HCT116 (cell line): ENCODE measurements at regions not wholly inside any gene's neighbourhood (a gene's known extent, or its start where the extent isn't known, plus 50 kb on each side); places are given as distances from the start of the nearest gene placed in this dataset.

Experiments used
- ATAC-seq: fragments of 200-7000 bp; cut with Tn5 transposase; 2 replicates; pipeline ENCODE4 v1.9.1; 2020; ENCODE audit warnings: mild to moderate bottlenecking, moderate library complexity
- BruUV-seq: library from RNA; stranded (reverse); fragments of 400-500 nt; replicated peaks from 2 replicates; lab custom pipeline; 2021; lab: Mats Ljungman, UMichigan
- CTCF ChIA-PET: fragments of 300-600 bp; sonication (Branson Sonifier 250); formaldehyde crosslinking; loops from one replicate; lab custom pipeline; 2021; ENCODE audit warnings: antibody characterized with exemption; lab: Charles Lee
- POLR2A ChIA-PET: fragments of 300-600, 350-600 bp; sonication (Branson Sonifier 250); formaldehyde crosslinking; loops from one replicate; lab custom pipeline; 2021; ENCODE audit warnings: antibody characterized with exemption; lab: Charles Lee
- RAD21 ChIA-PET, 2 experiments: fragments of 300-600 bp; sonication (Branson Sonifier 250); formaldehyde crosslinking; loops; one replicate each; lab custom pipeline; 2023; ENCODE audit warnings: low total read pairs in 2 of 2; ENCODE audit not compliant: uncharacterized antibody in 2 of 2, unreplicated experiment in 2 of 2, low non-redundant PET in 1 of 2; lab: Charles Lee
- DNase-seq: peaks from one replicate; pipeline ENCODE4 v3.0.0-alpha.2; 2010; ENCODE audit warnings: low read depth, low spot score
- H2AFZ ChIP-seq: fragments of 200-600 bp; shearing (Covaris generic), sonication (generic); 2 replicates; pipeline ENCODE4 v1.6.1; 2017; ENCODE audit warnings: low read depth, mixed run types, mixed read lengths, antibody characterized with exemption, low read length; ENCODE audit not compliant: poor library complexity, severe bottlenecking
- H3K27ac ChIP-seq: 2 replicates; pipeline ENCODE4 v1.5.1; 2012; ENCODE audit warnings: low read depth, low read length
- H3K27me3 ChIP-seq: fragments of 200-600 bp; sonication (generic); 2 replicates; pipeline ENCODE4 v1.6.1; 2016; ENCODE audit warnings: mixed run types, low read length, mixed read lengths; ENCODE audit not compliant: insufficient read depth
- H3K36me3 ChIP-seq, 2 experiments: fragments of 200-500 bp in 1 of 2; fragments of 200-600 bp in 1 of 2; sonication (Bioruptor generic) in 1 of 2; sonication (generic) in 1 of 2; 2 replicates each; pipeline versions ENCODE4 v1.5.1 to v1.6.1; 2014 to 2016; ENCODE audit warnings: low read length in 2 of 2, inconsistent platforms in 1 of 2, mixed read lengths in 1 of 2, mixed run types in 1 of 2; ENCODE audit not compliant: insufficient read depth in 2 of 2, control insufficient read depth in 1 of 2
- H3K4me1 ChIP-seq, 2 experiments: fragments of 200-600 bp in 1 of 2; sonication (generic) in 1 of 2; 2 replicates each; pipeline versions ENCODE4 v1.5.1 to v1.6.1; 2012 to 2017; ENCODE audit warnings: low read length in 2 of 2, inconsistent platforms in 1 of 2, mild to moderate bottlenecking in 1 of 2, mixed read lengths in 1 of 2, mixed run types in 1 of 2, moderate library complexity in 1 of 2; ENCODE audit not compliant: insufficient read depth in 2 of 2, control insufficient read depth in 1 of 2
- H3K4me2 ChIP-seq: fragments of 200-600 bp; sonication (generic); 2 replicates; pipeline ENCODE4 v1.6.1; 2017; ENCODE audit warnings: mixed run types, low read length, mixed read lengths
- H3K4me3 ChIP-seq, 2 experiments: fragments of 200-600 bp in 1 of 2; sonication (generic) in 1 of 2; replicated peaks in 1 of 2; 2 replicates each; pipeline ENCODE4 v1.5.1; 2011 to 2016; ENCODE audit warnings: low read length in 2 of 2, control low read depth in 1 of 2, low read depth in 1 of 2, mild to moderate bottlenecking in 1 of 2, mixed read lengths in 1 of 2, mixed run types in 1 of 2
- H3K79me2 ChIP-seq: fragments of 200-600 bp; sonication (generic); 2 replicates; pipeline ENCODE4 v1.6.1; 2017; ENCODE audit warnings: mild to moderate bottlenecking, mixed run types, low read length, moderate library complexity, mixed read lengths; ENCODE audit not compliant: insufficient read depth
- H3K9ac ChIP-seq: fragments of 200-600 bp; sonication (generic); 2 replicates; pipeline ENCODE4 v1.6.1; 2016; ENCODE audit warnings: low read length, mixed read lengths
- H3K9me2 ChIP-seq: fragments of 200-600 bp; sonication (generic), shearing (Covaris generic); 2 replicates; pipeline ENCODE4 v1.6.1; 2017; ENCODE audit warnings: mixed run types, mild to moderate bottlenecking, moderate library complexity; ENCODE audit not compliant: insufficient read depth
- H3K9me3 ChIP-seq, 2 experiments: fragments of 200-500 bp in 1 of 2; fragments of 200-600 bp in 1 of 2; sonication (Bioruptor generic) in 1 of 2; sonication (generic) in 1 of 2; 2 replicates each; pipeline ENCODE4 v1.6.1; 2014 to 2017; ENCODE audit warnings: low read length in 2 of 2, mixed read lengths in 2 of 2, inconsistent platforms in 1 of 2, low read depth in 1 of 2, mild to moderate bottlenecking in 1 of 2, mixed run types in 1 of 2, moderate library complexity in 1 of 2; ENCODE audit not compliant: control insufficient read depth in 1 of 2, insufficient read depth in 1 of 2
- H4K20me1 ChIP-seq: fragments of 200-600 bp; sonication (generic), shearing (Covaris generic); 2 replicates; pipeline ENCODE4 v1.6.1; 2017; ENCODE audit warnings: mixed run types, mild to moderate bottlenecking, moderate library complexity; ENCODE audit not compliant: insufficient read depth
- CBX3 ChIP-seq: IDR thresholded peaks from 2 replicates; pipeline ENCODE4 v1.6.1; 2012; ENCODE audit warnings: low read depth
- CEBPB ChIP-seq: IDR thresholded peaks from 2 replicates; pipeline ENCODE4 v1.6.1; 2012; ENCODE audit warnings: low read depth
- EGR1 ChIP-seq: IDR thresholded peaks from 2 replicates; pipeline ENCODE4 v1.6.1; 2012; ENCODE audit warnings: low read depth
- ELF1 ChIP-seq: IDR thresholded peaks from 2 replicates; pipeline ENCODE4 v1.6.1; 2012; ENCODE audit warnings: low read depth, borderline replicate concordance
- EZH2 ChIP-seq: fragments of 200-600 bp; sonication (generic); IDR thresholded peaks from 2 replicates; pipeline ENCODE4 v1.6.1; 2017; ENCODE audit warnings: antibody characterized with exemption, mixed run types
- EZH2phosphoT487 ChIP-seq: fragments of 200-600 bp; IDR thresholded peaks from 2 replicates; pipeline ENCODE4 v1.6.1; 2018; ENCODE audit warnings: antibody characterized with exemption, borderline replicate concordance
- FOSL1 ChIP-seq: IDR thresholded peaks from 2 replicates; pipeline ENCODE4 v1.6.1; 2012; ENCODE audit warnings: low read depth
- JUND ChIP-seq: IDR thresholded peaks from 2 replicates; pipeline ENCODE4 v1.6.1; 2012
- POLR2A ChIP-seq: IDR thresholded peaks from 2 replicates; pipeline ENCODE4 v1.7.0; 2011; ENCODE audit warnings: borderline replicate concordance; ENCODE audit not compliant: insufficient read depth, insufficient read length; ENCODE audit errors: extremely low read depth
- RAD21 ChIP-seq: IDR thresholded peaks from 2 replicates; pipeline ENCODE4 v1.6.1; 2012; ENCODE audit warnings: low read depth, mild to moderate bottlenecking
- SP1 ChIP-seq: IDR thresholded peaks from 2 replicates; pipeline ENCODE4 v1.6.1; 2012; ENCODE audit warnings: low read depth
- TCF7L2 ChIP-seq: IDR thresholded peaks from 2 replicates; pipeline ENCODE4 v1.7.0; 2011; ENCODE audit warnings: borderline replicate concordance, inconsistent platforms; ENCODE audit not compliant: insufficient read depth, insufficient read length; ENCODE audit errors: extremely low read depth
- YY1 ChIP-seq: IDR thresholded peaks from 2 replicates; pipeline ENCODE4 v1.6.1; 2011; ENCODE audit warnings: low read length, low read depth, moderate library complexity, mild to moderate bottlenecking; ENCODE audit not compliant: insufficient replicate concordance; ENCODE audit errors: extremely low read depth
- ZFX ChIP-seq: fragments of 450-650 bp; IDR thresholded peaks from 2 replicates; pipeline ENCODE4 v1.6.1; 2017
- ZNF274 ChIP-seq: fragments of 200-500 bp; sonication (Bioruptor generic); IDR thresholded peaks from 2 replicates; pipeline ENCODE4 v1.6.1; 2014; ENCODE audit warnings: mild to moderate bottlenecking, low read depth, low read length, inconsistent platforms
- intact Hi-C: fragments of 100-400 bp; cut with micrococcal nuclease; formaldehyde crosslinking; loops from 2 replicates; pipeline ENCODE4 v1.10.0; 2022
- TF ChIP-seq, protein P1 (sequence below): IDR thresholded peaks from 2 replicates; pipeline ENCODE4 v1.6.1; 2012
- TF ChIP-seq, protein P2 (sequence below): IDR thresholded peaks from 2 replicates; pipeline ENCODE4 v1.6.1; 2012; ENCODE audit warnings: low read depth

DNA sequence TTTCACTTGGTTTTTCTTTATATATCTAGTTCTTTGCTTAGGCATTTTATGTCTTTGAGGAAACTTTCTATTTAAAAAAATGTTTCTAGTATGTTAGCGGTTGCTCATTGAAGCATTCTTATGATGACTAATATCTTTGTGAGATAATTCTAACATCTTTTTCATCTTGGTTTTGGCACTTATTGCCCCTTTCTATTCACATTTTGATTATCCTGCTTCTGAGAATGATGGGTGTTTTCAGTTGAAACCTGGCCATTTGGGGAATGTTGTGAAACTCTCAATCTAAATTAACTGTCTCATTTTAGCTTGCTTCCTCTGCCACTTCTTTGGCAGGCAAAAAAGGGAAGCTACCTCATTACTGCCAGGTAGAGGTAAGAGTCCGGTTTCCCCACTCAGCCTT, 683.1 kb downstream of the DOK5 start (continued):
- TF ChIP-seq EZH2, result no peak
- no peak for TF ChIP-seq SP1
- TF ChIP-seq CBX3, result no peak
- TF ChIP-seq, protein P1, sequence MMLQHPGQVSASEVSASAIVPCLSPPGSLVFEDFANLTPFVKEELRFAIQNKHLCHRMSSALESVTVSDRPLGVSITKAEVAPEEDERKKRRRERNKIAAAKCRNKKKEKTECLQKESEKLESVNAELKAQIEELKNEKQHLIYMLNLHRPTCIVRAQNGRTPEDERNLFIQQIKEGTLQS, result no peak
- no peak for TF ChIP-seq EZH2phosphoT487
- no peak for TF ChIP-seq ELF1
- TF ChIP-seq FOSL1, result no peak
- TF ChIP-seq POLR2A, result no peak
- no peak for TF ChIP-seq ZFX
- TF ChIP-seq CEBPB, result no peak
- TF ChIP-seq YY1, result no peak
- TF ChIP-seq JUND, result no peak

DNA sequence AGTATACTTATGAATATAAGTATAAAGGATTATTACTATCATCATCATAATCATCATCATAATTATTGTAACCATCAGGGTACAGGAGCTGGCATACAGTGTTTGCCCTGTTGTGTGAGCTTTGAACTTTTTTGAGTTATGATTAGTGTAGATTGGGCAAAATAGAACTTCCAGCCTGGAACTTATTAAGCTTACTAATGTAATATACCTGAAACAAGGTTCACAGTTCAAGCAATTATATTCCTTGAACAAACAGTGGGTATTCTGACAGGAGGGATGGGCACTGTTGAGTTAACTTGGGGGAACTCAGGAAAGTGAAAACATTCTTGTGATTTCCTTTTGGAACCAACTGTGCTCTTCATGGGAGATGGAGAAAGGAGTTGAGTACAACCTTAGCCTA, 680.0 kb downstream of the DOK5 start:
- POLR2A ChIA-PET, result no interaction called here
- Histone ChIP-seq H3K9me3 (peaks cover 3 to 24% of the 10 kb centered on the region in 2 experiments; a peak in 2 of 4 replicates), H3K9me2 (no peaks in the 10 kb centered on the region), H3K27ac (no peak overlapping the region), H3K4me1 (no peaks in the 10 kb centered on the region), H4K20me1 (no peaks in the 10 kb centered on the region), H3K9ac (no peak overlapping the region), H3K27me3 (no peaks in the 10 kb centered on the region), H2AFZ (no peak overlapping the region), H3K79me2 (no peaks in the 10 kb centered on the region), H3K36me3 (no peaks in the 10 kb centered on the region), H3K4me2 (no peak overlapping the region), H3K4me3 (no peak overlapping the region)
- intact Hi-C loops, result no loop called here
- ATAC-seq (no peak), DNase-seq (no peak)
- BruUV-seq, result no TSS peak
- CTCF ChIA-PET, result no interaction called here
- RAD21 ChIA-PET, result no interaction called here
- TF ChIP-seq ZNF274, result no peak
- TF ChIP-seq, protein P1, result no peak
- TF ChIP-seq EZH2, result no peak
- no peak for TF ChIP-seq RAD21
- TF ChIP-seq EGR1, result no peak
- no peak for TF ChIP-seq CBX3
- TF ChIP-seq, protein P2, sequence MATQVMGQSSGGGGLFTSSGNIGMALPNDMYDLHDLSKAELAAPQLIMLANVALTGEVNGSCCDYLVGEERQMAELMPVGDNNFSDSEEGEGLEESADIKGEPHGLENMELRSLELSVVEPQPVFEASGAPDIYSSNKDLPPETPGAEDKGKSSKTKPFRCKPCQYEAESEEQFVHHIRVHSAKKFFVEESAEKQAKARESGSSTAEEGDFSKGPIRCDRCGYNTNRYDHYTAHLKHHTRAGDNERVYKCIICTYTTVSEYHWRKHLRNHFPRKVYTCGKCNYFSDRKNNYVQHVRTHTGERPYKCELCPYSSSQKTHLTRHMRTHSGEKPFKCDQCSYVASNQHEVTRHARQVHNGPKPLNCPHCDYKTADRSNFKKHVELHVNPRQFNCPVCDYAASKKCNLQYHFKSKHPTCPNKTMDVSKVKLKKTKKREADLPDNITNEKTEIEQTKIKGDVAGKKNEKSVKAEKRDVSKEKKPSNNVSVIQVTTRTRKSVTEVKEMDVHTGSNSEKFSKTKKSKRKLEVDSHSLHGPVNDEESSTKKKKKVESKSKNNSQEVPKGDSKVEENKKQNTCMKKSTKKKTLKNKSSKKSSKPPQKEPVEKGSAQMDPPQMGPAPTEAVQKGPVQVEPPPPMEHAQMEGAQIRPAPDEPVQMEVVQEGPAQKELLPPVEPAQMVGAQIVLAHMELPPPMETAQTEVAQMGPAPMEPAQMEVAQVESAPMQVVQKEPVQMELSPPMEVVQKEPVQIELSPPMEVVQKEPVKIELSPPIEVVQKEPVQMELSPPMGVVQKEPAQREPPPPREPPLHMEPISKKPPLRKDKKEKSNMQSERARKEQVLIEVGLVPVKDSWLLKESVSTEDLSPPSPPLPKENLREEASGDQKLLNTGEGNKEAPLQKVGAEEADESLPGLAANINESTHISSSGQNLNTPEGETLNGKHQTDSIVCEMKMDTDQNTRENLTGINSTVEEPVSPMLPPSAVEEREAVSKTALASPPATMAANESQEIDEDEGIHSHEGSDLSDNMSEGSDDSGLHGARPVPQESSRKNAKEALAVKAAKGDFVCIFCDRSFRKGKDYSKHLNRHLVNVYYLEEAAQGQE, result no peak
- no peak for TF ChIP-seq FOSL1
- no peak for TF ChIP-seq TCF7L2
- TF ChIP-seq YY1, result no peak
- no peak for TF ChIP-seq CEBPB
- TF ChIP-seq EZH2phosphoT487, result no peak
